ENCODE measurements at regions not wholly inside any gene's neighbourhood (a gene's known extent, or its start where the extent isn't known, plus 50 kb on each side); places are given as distances from the start of the nearest gene placed in this dataset.
A peak's percentile ranks its signal among the peaks of the same experiment; 100 is the strongest.

GRCh38 chr5:106601620-106602019, 1069.1 kb downstream of the EFNA5 start:
- no peaks in the 10 kb centered on the region for H3K79me1 ChIP-seq (ENCODE audit: low read length)
- H2BK5ac ChIP-seq (ENCODE audit: low read length), result no peak overlapping the region
- H3K18ac ChIP-seq (ENCODE audit: low read length), result no peak overlapping the region
- H3K4ac ChIP-seq (ENCODE audit: low read depth, low read length), result no peak overlapping the region
- no peak overlapping the region for H3K27ac ChIP-seq (ENCODE audit: low read depth, low read length)
- H3K23ac ChIP-seq (ENCODE audit: low read length), result no peak overlapping the region
- H2BK15ac ChIP-seq (replicated peaks; ENCODE audit: low read depth), result no peak overlapping the region
- no peak overlapping the region for H3K56ac ChIP-seq (ENCODE audit: low read length)
- no peaks in the 10 kb centered on the region for H3K4me1 ChIP-seq (ENCODE audit: control insufficient read depth, low read depth, low read length)
- H3K36me3 ChIP-seq (ENCODE audit: control insufficient read depth, insufficient read depth, low read length), result no peaks in the 10 kb centered on the region
- WGBS (ENCODE audit: extremely low coverage, insufficient coverage, low lambda C conversion rate), result no CpG with 5 or more reads among the region's 6 CpGs
- no peak overlapping the region for H3K4me2 ChIP-seq (ENCODE audit: low read length)
- H4K5ac ChIP-seq (ENCODE audit: low read length), result no peak overlapping the region
- no peak overlapping the region for H3K4me3 ChIP-seq (ENCODE audit: low read length)
- no peak overlapping the region for H2AK5ac ChIP-seq (ENCODE audit: low read length)
- H4K8ac ChIP-seq (ENCODE audit: low read depth, low read length), result no peak overlapping the region
- H3K27me3 ChIP-seq (ENCODE audit: insufficient read depth, low read length, poor library complexity), result no peaks in the 10 kb centered on the region
- no peak overlapping the region for H3K9ac ChIP-seq (ENCODE audit: low read length)
- H3K79me2 ChIP-seq (ENCODE audit: control insufficient read depth, insufficient read depth, low read length), result no peaks in the 10 kb centered on the region
- peak; percentile 11 for DNase-seq
- no peak overlapping the region for H2BK120ac ChIP-seq (ENCODE audit: low read depth, low read length)

DNA sequence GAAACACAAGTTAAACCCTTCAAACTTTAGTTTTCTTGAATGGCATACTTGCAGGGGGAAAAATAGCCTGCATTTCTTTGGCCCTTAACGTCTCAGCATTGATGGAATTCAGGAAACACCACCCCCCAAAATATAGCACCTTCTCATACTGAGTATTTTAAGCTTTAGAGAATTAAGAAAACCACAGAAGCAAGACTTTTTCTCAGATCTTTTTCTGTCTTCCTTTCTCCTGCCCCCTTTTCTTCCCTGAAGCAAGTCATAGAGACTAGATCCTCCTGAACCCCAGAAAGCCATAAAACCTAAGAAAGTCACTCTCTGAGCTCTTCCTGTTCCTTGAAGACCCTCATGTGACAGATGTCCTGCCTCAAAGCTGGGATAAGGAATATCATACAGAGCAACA, 1069.9 kb downstream of the EFNA5 start:
- no peak overlapping the region for H3K4ac ChIP-seq (ENCODE audit: low read depth, low read length)
- no peak overlapping the region for H2BK15ac ChIP-seq (replicated peaks; ENCODE audit: low read depth)
- H3K4me3 ChIP-seq (ENCODE audit: low read length), result no peak overlapping the region
- DNase-seq, result no peak
- H2BK120ac ChIP-seq (ENCODE audit: low read depth, low read length), result no peak overlapping the region
- no peak overlapping the region for H2BK5ac ChIP-seq (ENCODE audit: low read length)
- H2AK5ac ChIP-seq (ENCODE audit: low read length), result no peak overlapping the region
- no peaks in the 10 kb centered on the region for H3K36me3 ChIP-seq (ENCODE audit: control insufficient read depth, insufficient read depth, low read length)
- no peaks in the 10 kb centered on the region for H3K79me1 ChIP-seq (ENCODE audit: low read length)
- H3K18ac ChIP-seq (ENCODE audit: low read length), result no peak overlapping the region
- no peaks in the 10 kb centered on the region for H3K27me3 ChIP-seq (ENCODE audit: insufficient read depth, low read length, poor library complexity)
- H3K27ac ChIP-seq (ENCODE audit: low read depth, low read length), result no peak overlapping the region
- H3K4me2 ChIP-seq (ENCODE audit: low read length), result no peak overlapping the region
- no peaks in the 10 kb centered on the region for H3K79me2 ChIP-seq (ENCODE audit: control insufficient read depth, insufficient read depth, low read length)
- no peak overlapping the region for H3K56ac ChIP-seq (ENCODE audit: low read length)
- no peak overlapping the region for H3K23ac ChIP-seq (ENCODE audit: low read length)
- WGBS (ENCODE audit: extremely low coverage, insufficient coverage, low lambda C conversion rate), result no CpG with 5 or more reads among the region's 1 CpG
- no peak overlapping the region for H4K5ac ChIP-seq (ENCODE audit: low read length)
- H3K9ac ChIP-seq (ENCODE audit: low read length), result no peak overlapping the region
- no peak overlapping the region for H4K8ac ChIP-seq (ENCODE audit: low read depth, low read length)
- no peaks in the 10 kb centered on the region for H3K4me1 ChIP-seq (ENCODE audit: control insufficient read depth, low read depth, low read length)

GRCh38 chr5:106595864-106596263, 1074.9 kb downstream of the EFNA5 start:
- Histone ChIP-seq H2BK15ac (replicated peaks; ENCODE audit: low read depth) (no peak overlapping the region), H2BK120ac (ENCODE audit: low read depth, low read length) (no peak overlapping the region), H3K4ac (ENCODE audit: low read depth, low read length) (no peak overlapping the region), H3K4me1 (ENCODE audit: control insufficient read depth, low read depth, low read length) (no peaks in the 10 kb centered on the region), H2BK5ac (ENCODE audit: low read length) (no peak overlapping the region), H3K18ac (ENCODE audit: low read length) (no peak overlapping the region), H3K36me3 (ENCODE audit: control insufficient read depth, insufficient read depth, low read length) (no peaks in the 10 kb centered on the region), H3K4me2 (ENCODE audit: low read length) (no peak overlapping the region), H3K4me3 (ENCODE audit: low read length) (no peak overlapping the region), H3K9ac (ENCODE audit: low read length) (no peak overlapping the region), H3K27ac (ENCODE audit: low read depth, low read length) (no peak overlapping the region), H3K56ac (ENCODE audit: low read length) (no peak overlapping the region), H3K23ac (ENCODE audit: low read length) (no peak overlapping the region), H3K27me3 (ENCODE audit: insufficient read depth, low read length, poor library complexity) (no peaks in the 10 kb centered on the region), H4K8ac (ENCODE audit: low read depth, low read length) (no peak overlapping the region), H2AK5ac (ENCODE audit: low read length) (no peak overlapping the region), H3K79me2 (ENCODE audit: control insufficient read depth, insufficient read depth, low read length) (no peaks in the 10 kb centered on the region), H3K79me1 (ENCODE audit: low read length) (no peaks in the 10 kb centered on the region), H4K5ac (ENCODE audit: low read length) (no peak overlapping the region)
- WGBS (ENCODE audit: extremely low coverage, insufficient coverage, low lambda C conversion rate), result no CpG with 5 or more reads among the region's 2 CpGs
- no peak for DNase-seq

DNA sequence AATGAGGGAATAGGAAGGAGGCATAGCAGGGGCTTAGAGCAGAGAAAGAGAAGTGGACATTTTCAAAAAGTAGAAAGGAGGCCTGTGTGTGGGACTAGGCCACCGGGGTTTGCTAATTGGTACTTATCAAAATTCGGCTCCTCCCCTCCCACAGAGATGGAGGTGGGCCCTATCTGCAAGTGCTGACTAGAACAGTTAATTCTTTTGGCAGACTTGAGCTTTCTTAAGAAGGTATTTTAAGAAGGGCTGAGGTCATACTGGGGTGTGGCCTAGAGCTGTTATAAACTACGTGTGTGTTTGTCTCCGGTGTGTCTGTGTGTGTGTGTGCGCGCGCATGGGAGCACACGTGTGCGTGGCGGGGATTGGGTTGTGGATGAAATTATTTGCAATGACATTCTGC, 1086.5 kb downstream of the EFNA5 start:
- Histone ChIP-seq H3K79me2 (ENCODE audit: control insufficient read depth, insufficient read depth, low read length) (no peaks in the 10 kb centered on the region), H3K4me1 (ENCODE audit: control insufficient read depth, low read depth, low read length) (no peaks in the 10 kb centered on the region), H3K56ac (ENCODE audit: low read length) (no peak overlapping the region), H2AK5ac (ENCODE audit: low read length) (no peak overlapping the region), H3K23ac (ENCODE audit: low read length) (no peak overlapping the region), H3K27me3 (ENCODE audit: insufficient read depth, low read length, poor library complexity) (no peaks in the 10 kb centered on the region), H4K8ac (ENCODE audit: low read depth, low read length) (no peak overlapping the region), H3K9ac (ENCODE audit: low read length) (no peak overlapping the region), H3K4me3 (ENCODE audit: low read length) (no peak overlapping the region), H3K18ac (ENCODE audit: low read length) (no peak overlapping the region), H3K27ac (ENCODE audit: low read depth, low read length) (no peak overlapping the region), H4K5ac (ENCODE audit: low read length) (no peak overlapping the region), H3K36me3 (ENCODE audit: control insufficient read depth, insufficient read depth, low read length) (no peaks in the 10 kb centered on the region), H3K79me1 (ENCODE audit: low read length) (no peaks in the 10 kb centered on the region), H2BK15ac (replicated peaks; ENCODE audit: low read depth) (no peak overlapping the region), H3K4ac (ENCODE audit: low read depth, low read length) (no peak overlapping the region), H3K4me2 (ENCODE audit: low read length) (no peak overlapping the region), H2BK120ac (ENCODE audit: low read depth, low read length) (no peak overlapping the region), H2BK5ac (ENCODE audit: low read length) (no peak overlapping the region)
- WGBS (ENCODE audit: extremely low coverage, insufficient coverage, low lambda C conversion rate), result no CpG with 5 or more reads among the region's 10 CpGs
- peak; percentile 56 for DNase-seq

GRCh38 chr5:106578736-106579135, 1092.0 kb downstream of the EFNA5 start:
- H3K27ac ChIP-seq (ENCODE audit: low read depth, low read length), result no peak overlapping the region
- H3K36me3 ChIP-seq (ENCODE audit: control insufficient read depth, insufficient read depth, low read length), result no peaks in the 10 kb centered on the region
- no peak overlapping the region for H2BK5ac ChIP-seq (ENCODE audit: low read length)
- H3K79me1 ChIP-seq (ENCODE audit: low read length), result no peaks in the 10 kb centered on the region
- H2BK15ac ChIP-seq (replicated peaks; ENCODE audit: low read depth), result no peak overlapping the region
- no peak for DNase-seq
- no peak overlapping the region for H2AK5ac ChIP-seq (ENCODE audit: low read length)
- H4K5ac ChIP-seq (ENCODE audit: low read length), result no peak overlapping the region
- H3K4me2 ChIP-seq (ENCODE audit: low read length), result no peak overlapping the region
- no peak overlapping the region for H4K8ac ChIP-seq (ENCODE audit: low read depth, low read length)
- no peak overlapping the region for H3K56ac ChIP-seq (ENCODE audit: low read length)
- no peak overlapping the region for H3K9ac ChIP-seq (ENCODE audit: low read length)
- H3K79me2 ChIP-seq (ENCODE audit: control insufficient read depth, insufficient read depth, low read length), result no peaks in the 10 kb centered on the region
- no peak overlapping the region for H3K23ac ChIP-seq (ENCODE audit: low read length)
- no peak overlapping the region for H3K18ac ChIP-seq (ENCODE audit: low read length)
- H3K4me3 ChIP-seq (ENCODE audit: low read length), result no peak overlapping the region
- WGBS (ENCODE audit: extremely low coverage, insufficient coverage, low lambda C conversion rate), result no CpG with 5 or more reads among the region's 2 CpGs
- no peak overlapping the region for H2BK120ac ChIP-seq (ENCODE audit: low read depth, low read length)
- H3K4ac ChIP-seq (ENCODE audit: low read depth, low read length), result no peak overlapping the region
- no peaks in the 10 kb centered on the region for H3K4me1 ChIP-seq (ENCODE audit: control insufficient read depth, low read depth, low read length)
- no peaks in the 10 kb centered on the region for H3K27me3 ChIP-seq (ENCODE audit: insufficient read depth, low read length, poor library complexity)

DNA sequence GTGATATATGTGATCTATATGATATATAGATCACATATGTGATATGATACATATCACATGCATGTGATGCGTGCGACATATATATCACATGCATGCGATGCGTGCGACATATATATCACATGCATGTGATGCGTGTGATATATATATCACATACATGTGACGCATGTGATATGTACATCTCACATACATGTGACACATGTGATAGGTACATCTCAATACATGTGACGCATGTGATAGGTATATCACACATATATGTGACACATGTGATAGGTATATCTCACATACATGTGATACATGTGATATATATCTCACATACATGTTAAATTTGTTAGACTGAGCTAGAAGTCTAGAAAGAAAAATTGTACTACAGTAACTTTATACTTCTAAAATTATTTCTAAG, 1095.9 kb downstream of the EFNA5 start:
- Histone ChIP-seq H3K27me3 (ENCODE audit: insufficient read depth, low read length, poor library complexity) (no peaks in the 10 kb centered on the region), H2BK5ac (ENCODE audit: low read length) (no peak overlapping the region), H3K4me2 (ENCODE audit: low read length) (no peak overlapping the region), H3K27ac (ENCODE audit: low read depth, low read length) (no peak overlapping the region), H3K79me2 (ENCODE audit: control insufficient read depth, insufficient read depth, low read length) (no peaks in the 10 kb centered on the region), H4K5ac (ENCODE audit: low read length) (no peak overlapping the region), H3K56ac (ENCODE audit: low read length) (no peak overlapping the region), H3K4me3 (ENCODE audit: low read length) (no peak overlapping the region), H3K4ac (ENCODE audit: low read depth, low read length) (no peak overlapping the region), H3K4me1 (ENCODE audit: control insufficient read depth, low read depth, low read length) (no peaks in the 10 kb centered on the region), H2BK120ac (ENCODE audit: low read depth, low read length) (no peak overlapping the region), H3K18ac (ENCODE audit: low read length) (no peak overlapping the region), H2AK5ac (ENCODE audit: low read length) (no peak overlapping the region), H3K9ac (ENCODE audit: low read length) (no peak overlapping the region), H3K79me1 (ENCODE audit: low read length) (no peaks in the 10 kb centered on the region), H4K8ac (ENCODE audit: low read depth, low read length) (no peak overlapping the region), H3K23ac (ENCODE audit: low read length) (no peak overlapping the region), H2BK15ac (replicated peaks; ENCODE audit: low read depth) (no peak overlapping the region), H3K36me3 (ENCODE audit: control insufficient read depth, insufficient read depth, low read length) (no peaks in the 10 kb centered on the region)
- no CpG with 5 or more reads among the region's 8 CpGs for WGBS (ENCODE audit: extremely low coverage, insufficient coverage, low lambda C conversion rate)
- no peak for DNase-seq
